ENCODE measurements at regions not wholly inside any gene's neighbourhood (a gene's known extent, or its start where the extent isn't known, plus 50 kb on each side); places are given as distances from the start of the nearest gene placed in this dataset.

DNA sequence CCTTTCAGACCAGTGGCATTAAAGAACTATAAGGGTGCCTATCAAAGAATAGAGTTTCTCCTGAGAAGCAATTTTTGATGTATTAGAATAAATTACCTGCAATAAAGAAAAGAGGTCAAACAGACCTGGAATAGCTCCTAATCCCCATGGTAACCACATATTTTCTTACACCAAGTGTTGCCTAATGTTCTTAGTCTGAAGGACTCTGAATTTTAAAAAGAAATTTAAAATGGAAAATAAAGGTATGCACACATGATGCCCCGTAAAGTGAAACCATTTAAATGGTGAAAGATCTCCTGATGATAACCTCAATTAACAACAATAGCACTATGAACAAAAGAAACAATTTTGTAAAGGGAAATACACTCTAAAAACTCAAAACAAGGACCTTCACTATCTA lies 55.1 kb upstream of the LOC128125822 start:
- no peak for DNase-seq (ENCODE audit: low read depth)
- no peak overlapping the region for H3K4me3 ChIP-seq (ENCODE audit: low read depth, low read length)
- TF ChIP-seq, protein P1, sequence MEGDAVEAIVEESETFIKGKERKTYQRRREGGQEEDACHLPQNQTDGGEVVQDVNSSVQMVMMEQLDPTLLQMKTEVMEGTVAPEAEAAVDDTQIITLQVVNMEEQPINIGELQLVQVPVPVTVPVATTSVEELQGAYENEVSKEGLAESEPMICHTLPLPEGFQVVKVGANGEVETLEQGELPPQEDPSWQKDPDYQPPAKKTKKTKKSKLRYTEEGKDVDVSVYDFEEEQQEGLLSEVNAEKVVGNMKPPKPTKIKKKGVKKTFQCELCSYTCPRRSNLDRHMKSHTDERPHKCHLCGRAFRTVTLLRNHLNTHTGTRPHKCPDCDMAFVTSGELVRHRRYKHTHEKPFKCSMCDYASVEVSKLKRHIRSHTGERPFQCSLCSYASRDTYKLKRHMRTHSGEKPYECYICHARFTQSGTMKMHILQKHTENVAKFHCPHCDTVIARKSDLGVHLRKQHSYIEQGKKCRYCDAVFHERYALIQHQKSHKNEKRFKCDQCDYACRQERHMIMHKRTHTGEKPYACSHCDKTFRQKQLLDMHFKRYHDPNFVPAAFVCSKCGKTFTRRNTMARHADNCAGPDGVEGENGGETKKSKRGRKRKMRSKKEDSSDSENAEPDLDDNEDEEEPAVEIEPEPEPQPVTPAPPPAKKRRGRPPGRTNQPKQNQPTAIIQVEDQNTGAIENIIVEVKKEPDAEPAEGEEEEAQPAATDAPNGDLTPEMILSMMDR (IDR thresholded peaks at IDR 0.05; ENCODE audit: insufficient read depth, low read depth, low read length, missing control alignments): no peak

DNA sequence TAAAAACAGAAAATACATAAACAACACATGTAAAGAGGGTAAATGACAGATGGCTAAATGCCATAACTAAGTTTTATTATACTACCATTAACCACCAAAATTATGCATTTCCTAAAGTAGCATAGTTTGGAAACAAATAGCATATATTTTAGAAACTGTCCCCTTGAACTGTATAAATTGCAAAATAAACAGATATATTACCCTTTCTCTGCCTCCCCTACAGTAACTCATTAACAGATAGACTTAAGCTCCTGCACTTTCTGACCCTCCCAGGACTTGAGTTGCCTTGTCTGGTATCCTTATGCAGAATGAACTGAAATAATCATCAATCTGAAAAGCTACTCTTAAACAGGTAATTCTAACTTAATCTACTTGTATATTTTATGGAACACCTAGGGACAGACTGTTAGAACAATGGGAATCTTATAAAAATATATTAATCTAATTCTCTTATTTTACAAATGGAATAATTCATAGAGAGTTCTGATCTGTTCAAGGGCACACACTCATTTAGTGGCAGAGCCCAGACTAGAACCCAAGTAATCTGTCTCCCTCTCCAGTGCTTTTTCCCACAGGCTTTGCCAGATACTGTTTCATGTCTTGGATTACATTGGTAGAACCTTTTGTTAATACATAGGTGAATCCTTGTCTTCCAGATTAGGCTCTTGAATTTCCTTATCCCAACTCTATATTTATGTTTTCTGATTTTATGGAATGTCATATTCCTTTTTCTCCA lies 50.6 kb upstream of the LOC128125822 start:
- no peak overlapping the region for H3K4me3 ChIP-seq (ENCODE audit: low read depth, low read length)

More for the DNA sequence above, 50.6 kb upstream of the LOC128125822 start:
- TF ChIP-seq, protein P1 (IDR thresholded peaks at IDR 0.05; ENCODE audit: insufficient read depth, low read depth, low read length, missing control alignments): no peak
- no peak for DNase-seq (ENCODE audit: low read depth)
